GM23248 (cell line): ENCODE measurements at regions not wholly inside any gene's neighbourhood (a gene's known extent, or its start where the extent isn't known, plus 50 kb on each side); places are given as distances from the start of the nearest gene placed in this dataset.

ENCODE experiments used
- EZH2 ChIP-seq: fragments of 200-600 bp; sonication (generic); IDR thresholded peaks from 2 replicates; pipeline ENCODE4 v1.6.1; 2018; ENCODE audit warnings: antibody characterized with exemption, mild to moderate bottlenecking; ENCODE audit not compliant: insufficient read depth, poor library complexity, severe bottlenecking
- EZH2phosphoT487 ChIP-seq: fragments of 200-600 bp; sonication (generic); IDR thresholded peaks from 2 replicates; pipeline ENCODE4 v1.6.1; 2018; ENCODE audit warnings: antibody characterized with exemption, moderate library complexity, mild to moderate bottlenecking, low read depth; ENCODE audit not compliant: insufficient read depth

- TF ChIP-seq EZH2 (no peak), EZH2phosphoT487 (no peak)
These were observed 187.6 kb upstream of the NFIA start for GRCh38 chr1:60894741-60895140.
